Left renal cortex interstitium (tissue), 4 donors: ENCODE measurements at regions not wholly inside any gene's neighbourhood (a gene's known extent, or its start where the extent isn't known, plus 50 kb on each side); places are given as distances from the start of the nearest gene placed in this dataset.
"Not testable (repeated sequence)": the region's sequence is repeated elsewhere in the genome, so short reads cannot be mapped to it uniquely, and the experiment has no call there.

Experiments
- DNase-seq, 4 donors: peaks; one replicate each; pipeline ENCODE4 v3.0.0-alpha.2; 2013; ENCODE audit warnings: low read depth in 4 of 4, low spot score in 2 of 4, missing footprints in 1 of 4

- no peak for DNase-seq
Observed at GRCh38 chr13:54383604-54384003, 1355.0 kb downstream of the OLFM4 start.

- no peak for DNase-seq
Observed at GRCh38 chr13:54387625-54388024, 1359.0 kb downstream of the OLFM4 start.

GRCh38 chr13:54390841-54391240 is 1362.2 kb downstream of the OLFM4 start:
- DNase-seq, result no peak

GRCh38 chr13:54394085-54394700 is 1365.6 kb downstream of the OLFM4 start:
- DNase-seq, result no peak

GRCh38 chr13:54394908-54395307 is 1366.3 kb downstream of the OLFM4 start:
- DNase-seq, result no peak

- no peak for DNase-seq
Observed at GRCh38 chr13:54402495-54402894, 1373.9 kb downstream of the OLFM4 start.

GRCh38 chr13:54415753-54416366 is 1387.2 kb downstream of the OLFM4 start:
- DNase-seq, result no peak

GRCh38 chr13:54422946-54423345 is 1394.3 kb downstream of the OLFM4 start:
- DNase-seq, result not testable (repeated sequence)

GRCh38 chr13:54424344-54424743 is 1395.7 kb downstream of the OLFM4 start:
- no peak for DNase-seq

GRCh38 chr13:54433493-54434206 is 1405.0 kb downstream of the OLFM4 start:
- DNase-seq, result peak in 2 of 4 donors; percentile 0 to 8

GRCh38 chr13:54440853-54441400 is 1412.3 kb downstream of the OLFM4 start:
- DNase-seq, result not testable (repeated sequence)

GRCh38 chr13:54445453-54445852 is 1416.8 kb downstream of the OLFM4 start:
- no peak for DNase-seq

- no peak for DNase-seq
Observed at GRCh38 chr13:54445865-54446264, 1417.3 kb downstream of the OLFM4 start.

- DNase-seq, result no peak
Observed at GRCh38 chr13:54449922-54450321, 1421.3 kb downstream of the OLFM4 start.

GRCh38 chr13:54484166-54484565 is 1455.6 kb downstream of the OLFM4 start:
- DNase-seq, result no peak

GRCh38 chr13:54486421-54487166 is 1458.0 kb downstream of the OLFM4 start:
- DNase-seq, result no peak

- DNase-seq, result no peak
Observed at GRCh38 chr13:54489359-54489758, 1460.7 kb downstream of the OLFM4 start.

GRCh38 chr13:54492995-54493394 is 1464.4 kb downstream of the OLFM4 start:
- no peak for DNase-seq

GRCh38 chr13:54511366-54511765 is 1482.8 kb downstream of the OLFM4 start:
- no peak for DNase-seq

GRCh38 chr13:54513254-54513653 is 1484.6 kb downstream of the OLFM4 start:
- DNase-seq, result no peak

- DNase-seq, result no peak
Observed at GRCh38 chr13:54536112-54536511, 1507.5 kb downstream of the OLFM4 start.
